ENCODE measurements at regions not wholly inside any gene's neighbourhood (a gene's known extent, or its start where the extent isn't known, plus 50 kb on each side); places are given as distances from the start of the nearest gene placed in this dataset.

- DNase-seq (ENCODE audit: low read depth): no peak
- no peak for TF ChIP-seq CTCF (IDR thresholded peaks at IDR 0.05; ENCODE audit: low read depth, low read length, missing control alignments)
- no peak overlapping the region for H3K4me3 ChIP-seq (ENCODE audit: low read depth, low read length)
These were observed 947.1 kb upstream of the MBL2 start for GRCh38 chr10:53719658-53720057.

- no peak for TF ChIP-seq CTCF (IDR thresholded peaks at IDR 0.05; ENCODE audit: low read depth, low read length, missing control alignments)
- no peak for DNase-seq (ENCODE audit: low read depth)
These were observed 943.6 kb upstream of the MBL2 start for GRCh38 chr10:53716156-53716555.

GRCh38 chr10:53713431-53713830, 940.8 kb upstream of the MBL2 start:
- no peak overlapping the region for H3K4me3 ChIP-seq (ENCODE audit: low read depth, low read length)
- no peak for DNase-seq (ENCODE audit: low read depth)
- TF ChIP-seq CTCF (IDR thresholded peaks at IDR 0.05; ENCODE audit: low read depth, low read length, missing control alignments): no peak

More at GRCh38 chr10:53716156-53716555, 943.6 kb upstream of the MBL2 start:
- H3K4me3 ChIP-seq (ENCODE audit: low read depth, low read length): no peak overlapping the region

- DNase-seq (ENCODE audit: low read depth): no peak
These were observed 929.9 kb upstream of the MBL2 start for GRCh38 chr10:53702489-53702888.

GRCh38 chr10:53701213-53701612, 928.6 kb upstream of the MBL2 start:
- DNase-seq (ENCODE audit: low read depth): no peak
- no peak for TF ChIP-seq CTCF (IDR thresholded peaks at IDR 0.05; ENCODE audit: low read depth, low read length, missing control alignments)

More at GRCh38 chr10:53702489-53702888, 929.9 kb upstream of the MBL2 start:
- no peak for TF ChIP-seq CTCF (IDR thresholded peaks at IDR 0.05; ENCODE audit: low read depth, low read length, missing control alignments)
- H3K4me3 ChIP-seq (ENCODE audit: low read depth, low read length): no peak overlapping the region

GRCh38 chr10:53700278-53700677, 927.7 kb upstream of the MBL2 start:
- H3K4me3 ChIP-seq (ENCODE audit: low read depth, low read length): no peak overlapping the region
- TF ChIP-seq CTCF (IDR thresholded peaks at IDR 0.05; ENCODE audit: low read depth, low read length, missing control alignments): no peak
- DNase-seq (ENCODE audit: low read depth): no peak

More at GRCh38 chr10:53701213-53701612, 928.6 kb upstream of the MBL2 start:
- H3K4me3 ChIP-seq (ENCODE audit: low read depth, low read length): no peak overlapping the region

GRCh38 chr10:53699684-53700083, 927.1 kb upstream of the MBL2 start:
- no peak for DNase-seq (ENCODE audit: low read depth)
- no peak overlapping the region for H3K4me3 ChIP-seq (ENCODE audit: low read depth, low read length)
- no peak for TF ChIP-seq CTCF (IDR thresholded peaks at IDR 0.05; ENCODE audit: low read depth, low read length, missing control alignments)

Data from GM12864 (cell line).